ENCODE measurements at regions not wholly inside any gene's neighbourhood (a gene's known extent, or its start where the extent isn't known, plus 50 kb on each side); places are given as distances from the start of the nearest gene placed in this dataset.

GRCh38 chr15:94056314-94056713 lies 175.0 kb upstream of the MCTP2 start:
- DNase-seq (ENCODE audit: low spot score), result no peak

DNA sequence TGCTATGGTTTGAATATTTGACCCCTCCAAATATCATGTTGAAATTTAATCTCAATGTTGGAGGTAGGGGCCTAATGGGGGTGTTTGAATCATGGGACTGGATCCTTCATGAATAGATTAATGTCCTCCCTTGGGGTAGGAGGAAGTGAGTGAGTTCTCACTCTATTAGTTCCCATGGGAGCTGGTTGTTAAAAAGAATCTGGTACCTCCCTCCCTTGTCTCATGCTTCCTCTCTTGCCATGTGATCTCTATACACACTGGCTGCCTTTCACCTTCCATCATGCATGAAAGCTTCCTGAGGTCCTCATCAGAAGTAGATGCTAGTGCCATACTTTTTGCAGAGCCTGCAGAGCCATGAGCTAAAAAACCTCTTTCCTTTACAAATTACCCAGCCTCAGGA lies 177.7 kb upstream of the MCTP2 start:
- DNase-seq (ENCODE audit: low spot score), result no peak

DNA sequence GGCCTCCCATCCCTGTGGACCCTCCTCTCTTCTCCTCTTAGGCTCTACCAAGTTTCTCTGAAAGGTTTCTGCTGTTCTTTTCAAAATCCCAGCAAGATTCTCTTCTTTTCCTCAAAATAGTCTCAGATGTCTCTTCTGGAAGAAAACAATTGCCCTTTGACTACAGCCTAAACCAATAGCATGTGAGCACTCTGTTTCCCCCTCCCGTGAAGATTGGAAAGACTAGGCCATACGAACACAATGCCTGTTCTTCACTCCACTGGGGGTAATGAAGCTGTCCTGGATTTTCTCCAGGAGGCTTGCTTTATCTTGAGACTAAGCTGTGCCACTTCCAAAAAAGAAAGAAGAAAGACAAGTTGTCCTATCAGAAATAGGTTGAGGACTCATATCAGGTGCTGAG lies 178.7 kb upstream of the MCTP2 start:
- DNase-seq (ENCODE audit: low spot score), result no peak

- no peak for DNase-seq (ENCODE audit: low spot score)
Observed at GRCh38 chr15:94047566-94047965, 183.8 kb upstream of the MCTP2 start.

GRCh38 chr15:94042180-94042928 lies 189.0 kb upstream of the MCTP2 start:
- no peak for DNase-seq (ENCODE audit: low spot score)

GRCh38 chr15:94041746-94042145 lies 189.6 kb upstream of the MCTP2 start:
- DNase-seq (ENCODE audit: low spot score), result no peak

DNA sequence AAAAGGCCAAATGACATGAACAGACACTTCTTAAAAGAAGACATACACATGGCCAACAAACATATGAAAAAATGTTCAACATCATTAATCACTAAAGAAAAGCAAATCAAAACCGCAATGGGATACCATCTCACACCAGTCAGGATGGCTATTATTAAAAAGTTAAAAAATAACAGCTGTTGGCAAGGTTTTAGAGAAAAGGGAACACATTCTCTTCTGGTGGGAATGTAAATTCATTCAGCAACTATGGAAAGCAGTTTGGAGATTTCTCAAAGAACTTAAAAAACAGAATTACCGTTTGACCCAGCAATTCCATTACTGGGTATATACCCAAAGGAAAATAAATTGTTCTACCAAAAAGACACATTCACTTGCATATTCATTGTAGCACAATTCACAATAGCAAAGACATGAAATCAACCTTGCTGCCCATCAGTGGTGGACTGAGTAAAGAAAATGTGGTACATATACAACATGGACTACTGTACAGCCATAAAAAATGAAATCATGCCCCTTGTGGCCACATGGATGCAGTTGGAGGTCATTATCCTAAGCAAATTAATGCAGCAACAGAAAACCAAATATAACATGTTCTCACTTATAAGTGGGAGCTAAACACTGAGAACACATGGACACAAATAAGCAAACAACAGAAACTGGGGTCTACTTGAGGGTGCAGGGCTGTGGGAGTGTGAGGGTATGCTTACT lies 190.7 kb upstream of the MCTP2 start:
- DNase-seq (ENCODE audit: low spot score), result no peak

- DNase-seq (ENCODE audit: low spot score), result no peak
Observed at GRCh38 chr15:94036156-94036555, 195.2 kb upstream of the MCTP2 start.

DNA sequence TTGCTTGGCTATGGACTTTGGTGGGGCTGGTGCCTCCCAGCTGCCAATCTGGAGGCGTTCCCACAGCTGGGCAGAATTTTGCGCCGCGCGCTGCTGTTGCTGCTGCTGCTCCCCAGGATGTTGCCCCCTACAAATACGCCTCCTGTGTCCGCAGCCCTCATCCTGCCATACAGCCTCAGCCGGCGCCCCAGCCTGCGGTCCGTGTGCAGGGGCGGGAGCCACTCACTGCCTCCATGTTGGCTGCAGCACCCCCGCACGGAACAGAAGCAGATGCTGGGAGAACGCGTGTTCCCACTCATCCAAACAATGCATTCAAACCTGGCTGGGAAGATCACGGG lies 197.7 kb upstream of the MCTP2 start:
- no peak for DNase-seq (ENCODE audit: low spot score)

GRCh38 chr15:94033014-94033682 lies 198.2 kb upstream of the MCTP2 start:
- DNase-seq (ENCODE audit: low spot score), result no peak

DNA sequence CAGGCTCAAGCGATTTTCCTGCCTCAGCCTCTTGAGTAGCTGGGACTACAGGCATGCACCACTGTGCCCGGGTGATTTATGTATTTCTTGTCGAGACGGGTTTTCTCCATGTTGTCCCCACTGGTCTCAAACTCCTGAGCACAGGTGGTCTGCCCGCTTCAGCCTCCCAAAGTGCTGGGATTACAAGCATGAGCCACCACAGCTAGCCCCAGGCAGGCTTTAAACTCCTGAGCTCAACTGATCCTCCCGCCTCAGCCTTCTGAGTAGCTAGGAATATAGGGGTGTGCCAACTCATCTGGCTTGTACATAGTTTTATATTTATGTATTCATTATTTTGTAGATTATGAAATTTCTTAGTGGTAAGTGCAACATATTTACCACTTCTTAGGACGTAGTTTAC lies 198.8 kb upstream of the MCTP2 start:
- DNase-seq (ENCODE audit: low spot score), result no peak

DNA sequence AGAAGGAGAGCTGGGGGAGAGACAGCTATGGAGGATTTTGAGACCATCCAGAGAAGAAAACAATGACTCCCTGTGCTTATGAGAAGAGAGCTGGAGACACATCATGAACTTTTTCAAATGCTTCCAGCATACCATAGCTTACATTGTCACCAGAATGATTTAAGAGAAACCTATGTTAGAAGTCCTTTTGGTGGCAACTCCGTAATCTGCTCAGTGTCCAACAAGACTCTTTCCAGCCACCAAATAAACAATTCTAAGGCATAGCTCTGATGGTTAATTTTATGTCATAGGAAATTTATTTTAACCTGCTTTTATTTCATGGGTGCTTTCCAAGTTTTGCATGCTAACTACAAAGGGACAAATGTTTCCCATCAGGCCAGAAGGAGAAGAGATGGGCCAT lies 200.3 kb upstream of the MCTP2 start:
- DNase-seq (ENCODE audit: low spot score), result no peak

- DNase-seq (ENCODE audit: low spot score), result no peak
Observed at GRCh38 chr15:94029495-94029894, 201.9 kb upstream of the MCTP2 start.

- no peak for DNase-seq (ENCODE audit: low spot score)
Observed at GRCh38 chr15:94028809-94029208, 202.6 kb upstream of the MCTP2 start.

DNA sequence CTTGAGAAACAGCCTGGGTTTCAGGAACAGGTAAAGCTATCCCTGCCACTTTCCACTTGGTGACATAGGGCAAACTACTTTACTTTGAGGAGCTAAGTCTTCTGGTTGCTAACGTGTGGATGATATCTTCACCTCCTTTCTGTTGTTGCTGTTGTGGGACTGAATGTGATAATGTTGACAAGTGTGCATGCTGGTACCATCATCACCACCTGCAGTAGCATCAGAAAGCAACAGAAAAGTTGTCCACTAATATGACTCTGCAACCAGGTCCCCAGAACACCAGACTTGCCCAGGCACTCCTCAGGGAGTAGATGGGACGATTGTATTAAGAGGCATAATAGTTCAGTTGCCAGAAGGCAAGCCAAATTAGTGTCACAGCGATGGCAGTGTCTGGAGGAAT lies 203.2 kb upstream of the MCTP2 start:
- no peak for DNase-seq (ENCODE audit: low spot score)

- no peak for DNase-seq (ENCODE audit: low spot score)
Observed at GRCh38 chr15:94027581-94027980, 203.8 kb upstream of the MCTP2 start.

DNA sequence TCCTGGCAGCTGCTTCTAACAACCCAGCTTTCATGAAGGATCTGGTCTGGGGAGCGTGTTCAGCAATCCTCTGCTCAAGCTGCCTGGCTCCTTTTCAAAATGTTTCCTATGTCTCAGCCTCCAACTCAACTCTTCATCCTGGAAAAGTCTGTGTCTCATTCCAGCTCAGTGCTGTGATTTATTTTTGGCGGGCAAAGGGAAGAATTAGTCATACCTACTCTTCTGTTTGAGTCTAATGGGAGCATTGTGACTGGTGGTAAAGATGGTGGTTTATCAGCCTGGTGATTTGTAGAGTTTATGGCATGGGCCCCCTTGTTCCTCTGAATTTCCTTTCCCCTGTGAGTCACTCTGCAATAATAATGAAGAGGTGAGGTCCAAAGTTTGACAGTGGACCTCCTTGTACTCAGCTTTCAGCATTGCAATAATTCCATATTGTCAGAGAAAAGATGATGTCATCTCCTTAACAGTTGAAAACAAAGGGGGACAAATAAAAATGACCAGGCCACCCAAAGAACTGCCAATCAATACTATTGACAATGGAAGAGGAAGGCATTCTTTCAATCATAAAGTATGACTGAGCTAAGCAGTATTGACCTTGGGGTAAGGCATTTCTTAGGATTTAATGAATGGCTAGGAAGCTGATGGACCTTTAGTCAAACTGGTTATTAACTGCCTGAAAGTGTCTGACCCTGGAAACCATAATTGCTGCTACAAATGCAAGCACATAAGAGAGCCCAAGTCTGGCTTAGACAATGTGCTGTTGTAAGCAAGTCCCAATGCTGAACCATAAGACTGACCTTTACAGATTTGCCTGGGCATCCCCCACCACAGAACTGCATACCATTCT lies 204.7 kb upstream of the MCTP2 start:
- DNase-seq (ENCODE audit: low spot score), result no peak

GRCh38 chr15:94023531-94023930 lies 207.8 kb upstream of the MCTP2 start:
- DNase-seq (ENCODE audit: low spot score), result no peak

GRCh38 chr15:94021621-94022320 lies 209.6 kb upstream of the MCTP2 start:
- no peak for DNase-seq (ENCODE audit: low spot score)

GRCh38 chr15:94019062-94019461 lies 212.3 kb upstream of the MCTP2 start:
- no peak for DNase-seq (ENCODE audit: low spot score)

DNA sequence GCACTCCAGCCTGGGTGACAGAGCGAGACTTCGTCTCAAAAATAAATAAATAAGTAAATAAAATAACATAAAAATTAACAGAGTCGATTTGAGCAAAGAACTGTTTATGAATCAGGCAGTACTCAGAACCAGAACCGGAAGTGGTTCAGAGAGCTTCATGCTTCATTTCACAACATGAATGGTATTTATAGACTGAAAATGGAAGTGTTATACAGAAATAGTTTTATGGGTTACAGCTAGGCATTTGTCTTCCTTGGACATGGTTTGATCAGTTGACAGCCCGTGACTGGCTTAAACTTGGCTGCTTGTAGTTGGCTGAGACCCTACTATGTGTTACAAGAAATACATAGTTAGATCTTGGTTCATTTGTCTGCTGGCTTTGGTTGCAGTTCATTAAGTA lies 216.0 kb upstream of the MCTP2 start:
- no peak for DNase-seq (ENCODE audit: low spot score)

Measured in AG08396 (cell line).